ENCODE measurements at regions not wholly inside any gene's neighbourhood (a gene's known extent, or its start where the extent isn't known, plus 50 kb on each side); places are given as distances from the start of the nearest gene placed in this dataset.
"Not testable (repeated sequence)": the region's sequence is repeated elsewhere in the genome, so short reads cannot be mapped to it uniquely, and the experiment has no call there.

DNA sequence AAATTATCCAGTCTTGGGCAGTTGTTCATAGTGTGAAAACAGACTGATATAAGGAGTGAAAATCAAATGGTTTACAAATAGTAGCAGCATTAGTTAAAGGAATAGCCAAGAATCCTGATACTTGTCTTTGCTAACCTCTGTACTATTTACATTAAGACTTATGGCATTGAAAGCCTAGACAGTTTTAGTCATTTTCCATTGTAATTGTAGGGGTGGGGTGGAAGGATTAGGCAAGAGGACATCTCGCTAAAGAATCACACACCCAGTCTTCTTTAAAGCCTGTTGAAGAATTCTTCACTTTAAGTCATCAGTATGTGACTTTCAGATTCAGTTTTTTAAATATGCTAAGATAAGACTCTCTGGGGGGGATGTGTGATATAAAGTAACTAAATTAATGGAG is 207.5 kb upstream of the PHACTR1 start:
- no peak for DNase-seq (ENCODE audit: low spot score)

DNA sequence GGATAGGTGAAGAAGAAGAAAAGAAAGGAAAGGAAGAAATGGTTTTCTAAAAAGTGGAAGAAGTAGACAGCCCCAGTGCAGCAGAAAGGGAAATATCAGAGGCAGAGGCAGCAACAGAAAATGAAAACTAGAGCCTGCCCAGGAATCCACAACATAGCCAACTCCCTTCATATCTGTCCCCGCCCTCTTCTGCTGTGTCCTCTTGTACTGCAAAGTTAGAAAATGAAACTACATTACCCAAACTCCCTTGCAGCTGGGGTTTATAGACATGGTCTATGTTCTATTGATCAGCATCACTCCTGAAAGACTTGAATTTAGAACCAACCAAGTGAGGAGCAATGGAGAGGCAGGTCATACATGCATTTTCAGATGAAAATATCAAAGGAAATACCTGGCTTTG is 200.5 kb upstream of the PHACTR1 start:
- peak; percentile 50 for DNase-seq (ENCODE audit: low spot score)

- no peak for DNase-seq (ENCODE audit: low spot score)
Observed at GRCh38 chr6:12522347-12522746, 194.2 kb upstream of the PHACTR1 start.

DNA sequence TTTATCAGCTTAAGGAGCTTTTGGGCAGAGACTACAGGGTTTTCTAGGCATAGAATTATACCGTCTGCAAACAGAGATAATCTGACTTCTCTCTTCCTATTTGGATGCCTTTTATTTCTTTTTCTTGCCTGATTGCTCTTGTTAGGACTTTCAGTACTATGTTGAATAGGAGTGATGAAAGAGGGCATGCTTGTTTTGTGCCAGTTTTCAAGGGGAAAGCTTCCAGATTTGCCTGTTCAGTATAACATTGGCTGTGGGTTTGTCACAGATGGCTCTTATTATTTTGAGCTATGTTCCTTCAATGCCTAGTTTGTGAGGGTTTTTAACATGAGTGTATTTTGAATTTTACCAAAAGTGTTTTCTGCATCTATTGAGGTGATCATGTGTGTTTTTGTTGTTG is 192.8 kb upstream of the PHACTR1 start:
- DNase-seq (ENCODE audit: low spot score), result no peak

DNA sequence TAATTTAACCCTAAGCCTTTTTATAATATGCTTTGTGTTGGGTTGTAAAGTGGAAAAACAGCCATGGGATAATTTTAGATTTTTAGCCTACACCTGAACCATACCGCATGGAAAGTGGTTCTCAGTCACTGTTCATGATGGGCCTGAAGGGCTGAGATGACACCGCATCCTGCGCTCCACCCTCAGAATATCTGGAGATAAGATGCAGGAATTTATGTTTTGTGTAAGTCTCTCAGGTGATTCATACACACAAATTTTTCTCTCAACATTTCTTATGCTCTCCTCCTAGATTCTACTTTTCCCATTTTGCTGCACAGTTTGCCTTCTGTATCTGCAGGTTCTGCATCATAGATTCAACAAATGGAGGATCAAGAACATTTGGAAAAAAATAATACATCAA is 191.3 kb upstream of the PHACTR1 start:
- no peak for DNase-seq (ENCODE audit: low spot score)

- no peak for DNase-seq (ENCODE audit: low spot score)
Observed at GRCh38 chr6:12527339-12527738, 189.2 kb upstream of the PHACTR1 start.

GRCh38 chr6:12528136-12528535 is 188.4 kb upstream of the PHACTR1 start:
- DNase-seq (ENCODE audit: low spot score), result no peak

GRCh38 chr6:12528581-12529363 is 187.8 kb upstream of the PHACTR1 start:
- no peak for DNase-seq (ENCODE audit: low spot score)

DNA sequence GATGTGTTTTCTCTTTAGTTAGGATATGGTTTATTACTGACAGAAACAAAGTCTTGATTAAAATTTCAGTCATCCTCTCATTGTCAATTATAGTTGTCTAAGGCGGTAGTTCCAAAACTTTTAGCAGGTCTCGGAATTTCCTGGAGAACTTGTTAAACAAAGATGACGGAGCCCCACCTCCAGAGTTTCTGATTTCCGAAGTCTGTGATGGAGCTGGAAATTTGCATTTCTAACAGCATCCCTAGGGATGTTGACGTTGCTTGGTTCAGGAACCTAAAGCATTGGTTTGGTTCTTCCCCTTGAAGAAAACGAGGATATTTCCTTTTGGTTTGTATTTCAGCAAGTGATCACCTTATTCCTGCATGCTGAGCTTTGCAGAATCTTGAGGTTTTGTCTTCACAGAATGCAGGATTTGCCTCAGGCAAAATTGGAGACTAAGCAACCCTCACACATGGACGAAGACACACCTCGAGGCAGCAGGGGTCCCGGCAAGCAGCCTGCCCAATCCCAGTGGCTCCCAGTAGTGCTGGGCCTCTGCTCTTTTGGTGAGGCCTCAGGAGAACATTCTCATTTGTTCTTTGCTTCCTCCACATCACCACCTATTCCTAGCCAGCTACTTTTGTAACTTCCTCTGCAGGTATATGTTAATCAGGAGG is 187.1 kb upstream of the PHACTR1 start:
- DNase-seq (ENCODE audit: low spot score), result no peak

DNA sequence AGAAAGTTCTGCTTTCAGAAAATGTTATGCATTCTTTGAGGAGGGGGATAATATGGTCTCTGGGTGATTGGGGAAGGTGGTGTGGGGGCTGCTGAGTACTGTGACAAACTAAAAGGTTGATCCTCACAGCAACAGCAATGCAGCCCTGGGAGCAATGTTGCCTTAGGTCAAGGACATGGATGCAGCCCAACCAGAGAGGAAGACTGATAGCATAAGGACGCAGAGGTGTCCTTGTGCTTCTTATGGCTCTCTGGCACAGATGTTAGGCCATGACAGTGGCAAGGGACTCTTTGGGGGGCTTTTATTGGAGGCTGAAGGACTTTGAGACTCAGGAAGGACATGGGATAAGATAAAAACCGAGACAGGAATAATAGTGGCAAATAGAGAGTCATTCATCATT is 186.2 kb upstream of the PHACTR1 start:
- no peak for DNase-seq (ENCODE audit: low spot score)

DNA sequence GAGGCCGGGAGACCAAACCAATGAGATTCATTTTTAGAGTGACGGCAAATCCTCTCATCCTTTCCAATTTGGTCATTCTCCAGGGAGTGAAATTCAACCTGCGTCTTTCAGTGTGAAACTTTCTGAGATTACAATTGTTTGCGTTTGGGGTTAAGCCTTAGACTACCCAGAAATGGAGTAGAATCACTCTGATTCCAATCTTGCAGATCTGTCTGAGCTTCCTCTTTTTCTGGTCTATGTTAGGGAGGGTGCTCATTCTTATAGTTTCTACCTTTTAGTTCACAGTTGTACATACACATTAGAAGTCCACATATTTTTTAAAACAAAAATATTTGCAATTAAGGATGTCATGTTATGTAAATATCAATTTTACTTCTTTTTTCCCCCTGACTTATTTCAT is 183.0 kb upstream of the PHACTR1 start:
- no peak for DNase-seq (ENCODE audit: low spot score)

- DNase-seq (ENCODE audit: low spot score), result no peak
Observed at GRCh38 chr6:12534069-12534853, 182.3 kb upstream of the PHACTR1 start.

DNA sequence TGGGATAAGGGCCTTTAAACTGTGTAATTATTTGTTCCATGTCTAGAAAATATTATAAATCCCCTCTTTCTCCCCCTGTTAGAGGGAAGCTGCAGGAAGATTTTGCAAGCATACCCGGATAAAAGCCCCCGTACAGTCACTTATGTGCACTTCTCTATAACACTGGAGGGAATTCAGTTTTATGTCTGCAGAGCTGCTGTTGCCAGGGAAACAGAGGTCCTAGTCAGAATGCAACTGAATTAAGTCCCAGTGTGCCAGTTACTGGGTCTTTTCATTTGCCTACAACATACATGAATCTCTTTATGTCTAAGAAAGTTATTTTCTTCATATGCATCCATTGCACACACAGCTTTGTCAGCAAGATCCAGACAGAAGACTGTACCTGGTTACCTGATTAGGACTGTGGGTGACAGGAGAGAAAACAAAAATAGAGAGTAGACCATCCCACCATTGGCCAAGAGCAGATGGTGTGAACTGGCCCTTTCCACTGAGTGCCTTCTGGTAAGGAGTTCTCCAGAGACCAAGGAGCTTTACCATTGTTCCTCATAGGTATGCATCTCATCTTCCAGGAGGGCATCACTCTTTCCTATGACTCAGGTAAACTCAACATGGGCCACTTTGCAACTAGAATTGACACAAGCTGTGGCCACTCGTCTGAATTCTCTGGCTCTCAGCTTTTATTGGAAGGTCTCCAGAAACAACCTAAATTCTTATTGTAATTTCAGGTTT is 180.8 kb upstream of the PHACTR1 start:
- no peak for DNase-seq (ENCODE audit: low spot score)

DNA sequence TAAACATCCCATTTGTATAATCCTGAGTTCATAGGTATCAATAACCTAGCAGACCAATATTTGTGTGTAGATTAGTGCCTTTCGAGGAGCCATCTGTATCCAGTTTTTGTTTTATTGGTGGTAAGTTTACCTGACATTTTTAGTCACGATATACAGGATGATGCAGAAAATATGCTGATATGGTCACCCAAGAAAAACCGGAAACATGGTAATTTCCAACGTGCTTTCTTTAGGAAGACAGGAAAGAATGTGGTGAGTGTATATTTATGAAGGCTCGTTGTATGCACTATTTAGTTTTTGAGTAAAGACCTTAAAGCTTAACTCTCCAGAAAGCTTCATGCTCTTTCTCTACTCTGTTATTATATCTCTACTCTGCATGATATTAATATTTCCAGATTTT is 180.2 kb upstream of the PHACTR1 start:
- no peak for DNase-seq (ENCODE audit: low spot score)

DNA sequence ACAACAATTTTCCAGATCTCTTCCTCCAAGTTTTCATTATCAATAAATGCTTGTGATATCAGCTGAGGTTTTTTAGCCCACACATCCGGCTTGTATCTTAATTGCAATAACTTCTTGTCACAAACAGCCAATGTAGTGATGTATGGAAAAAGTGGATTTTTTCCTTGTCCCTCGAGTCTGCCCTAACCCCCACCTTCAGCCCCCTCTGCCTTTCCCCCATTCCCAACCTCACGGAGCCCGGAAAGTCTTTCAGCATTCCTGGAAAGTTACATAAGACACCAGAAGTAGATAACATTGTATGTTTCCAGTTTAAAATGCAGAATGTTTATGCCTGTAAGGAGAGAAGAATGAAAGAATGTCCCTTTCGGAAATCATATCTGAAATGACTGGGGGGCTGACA is 179.2 kb upstream of the PHACTR1 start:
- DNase-seq (ENCODE audit: low spot score), result no peak

DNA sequence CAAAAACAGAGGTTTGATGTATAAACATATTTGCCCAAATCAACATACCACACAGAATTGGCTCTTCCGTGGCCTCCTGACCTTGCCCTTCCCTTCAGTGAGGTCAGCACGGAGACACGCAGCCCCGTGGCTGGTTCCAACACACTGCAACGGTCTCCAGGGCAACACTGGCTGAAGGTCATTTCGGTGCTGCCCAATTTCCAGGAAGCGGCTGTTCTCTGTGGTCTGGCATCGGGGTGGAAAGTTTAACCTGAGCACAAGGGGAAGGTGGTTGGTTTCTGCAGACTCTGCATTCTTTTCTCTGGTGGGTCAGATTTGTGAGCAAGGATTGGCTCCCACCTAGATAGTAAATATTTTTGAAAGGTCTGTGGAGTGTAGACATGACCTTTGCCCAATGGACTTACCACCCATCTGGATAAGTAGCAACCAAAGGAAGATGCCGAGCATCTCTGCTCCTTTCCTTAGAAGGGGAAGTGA is 177.6 kb upstream of the PHACTR1 start:
- DNase-seq (ENCODE audit: low spot score), result no peak

DNA sequence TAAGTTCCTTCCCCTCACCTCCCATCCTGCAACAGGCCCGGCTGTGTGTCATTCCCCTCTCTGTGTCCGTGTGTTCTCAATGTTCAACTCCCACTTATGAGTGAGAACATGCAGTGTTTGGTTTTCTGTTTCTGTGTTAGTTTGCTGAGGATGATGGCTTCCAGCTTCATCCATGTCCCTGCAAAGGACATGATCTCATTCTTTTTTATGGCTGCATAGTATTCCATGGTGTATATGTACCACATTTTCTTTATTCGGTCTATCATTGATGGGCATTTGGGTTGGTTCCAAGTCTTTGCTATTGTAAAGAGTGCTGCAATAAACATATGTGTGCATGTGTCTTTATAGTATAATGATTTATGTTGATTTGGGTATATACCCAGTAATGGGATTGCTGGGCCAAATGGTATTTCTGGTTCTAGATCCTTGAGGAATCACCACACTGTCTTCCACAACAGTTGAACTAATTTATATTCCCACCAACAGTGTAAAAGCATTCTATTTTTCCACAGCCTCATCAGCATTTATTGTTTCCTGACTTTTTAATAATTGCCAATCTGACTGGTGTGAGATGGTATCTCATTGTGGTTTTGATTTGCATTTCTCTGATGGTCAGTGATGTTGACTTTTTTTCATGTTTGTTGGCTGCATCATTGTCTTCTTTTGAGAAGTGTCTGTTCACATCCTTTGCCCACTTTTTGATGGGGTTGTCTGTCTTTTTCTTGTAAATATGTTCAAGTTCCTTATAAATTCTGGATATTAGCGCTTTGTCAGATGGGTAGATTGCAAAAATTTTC is 174.1 kb upstream of the PHACTR1 start:
- DNase-seq (ENCODE audit: low spot score), result not testable (repeated sequence)

DNA sequence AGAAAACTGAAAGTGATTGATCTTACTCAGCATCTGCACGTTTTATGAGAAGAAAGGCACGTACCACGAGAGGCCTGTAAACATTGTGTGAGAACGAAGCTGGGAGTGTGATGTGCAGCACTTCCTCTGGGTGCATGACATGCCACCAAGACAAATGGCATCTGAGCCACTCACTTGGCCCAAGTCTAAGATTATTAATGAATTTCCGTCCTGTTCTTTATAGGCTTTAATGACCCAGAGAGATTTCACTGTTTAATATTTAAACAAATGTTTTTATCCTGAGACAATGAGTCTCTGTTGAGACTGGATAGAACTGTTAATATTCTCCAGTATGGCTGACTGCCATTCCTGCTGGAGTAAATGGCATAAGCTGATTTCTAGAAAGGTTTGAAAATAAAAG is 172.6 kb upstream of the PHACTR1 start:
- no peak for DNase-seq (ENCODE audit: low spot score)

DNA sequence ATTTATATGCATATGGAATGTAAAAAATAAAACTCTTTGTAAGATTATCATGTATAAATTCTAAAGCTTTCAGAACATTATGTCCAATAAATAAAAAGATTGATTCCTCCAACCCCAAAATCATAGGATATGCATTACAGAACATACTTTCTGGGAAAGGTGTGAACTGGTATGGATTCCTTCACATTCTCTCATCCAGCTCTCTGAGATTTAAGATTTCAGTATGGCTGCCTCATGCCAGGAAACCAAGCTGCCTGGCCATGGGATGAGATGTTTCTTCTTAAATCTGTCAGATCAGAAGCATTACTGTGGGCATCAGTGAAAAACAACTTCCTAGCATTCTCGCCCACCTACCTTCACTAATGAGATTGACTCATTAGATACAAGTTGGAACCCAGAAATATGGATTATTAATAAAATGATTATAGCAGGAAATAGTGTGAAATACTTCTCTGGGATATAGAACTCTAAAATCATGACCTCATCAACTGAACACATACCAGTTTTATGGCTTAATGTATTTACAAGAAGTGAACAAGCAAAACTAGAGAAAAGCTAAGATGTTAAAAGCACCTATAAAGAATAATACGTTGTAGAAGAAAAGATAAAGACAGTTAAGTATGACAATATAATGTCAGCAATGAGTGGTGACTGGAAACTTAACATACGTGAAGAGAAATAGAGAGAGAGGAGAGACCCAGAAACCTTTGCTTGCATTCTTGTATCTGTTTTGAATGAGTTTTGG is 171.6 kb upstream of the PHACTR1 start:
- DNase-seq (ENCODE audit: low spot score), result no peak

GRCh38 chr6:12545619-12546409 is 170.8 kb upstream of the PHACTR1 start:
- peak; percentile 74 for DNase-seq (ENCODE audit: low spot score)

Data from AG08395 (cell line).